HK-2 (cell line): ENCODE measurements at regions not wholly inside any gene's neighbourhood (a gene's known extent, or its start where the extent isn't known, plus 50 kb on each side); places are given as distances from the start of the nearest gene placed in this dataset.
"Not testable (repeated sequence)": the region's sequence is repeated elsewhere in the genome, so short reads cannot be mapped to it uniquely, and the experiment has no call there.

Experiments
- DNase-seq: peaks from one replicate; pipeline ENCODE4 v3.0.0-alpha.2; 2018; ENCODE audit not compliant: unreplicated experiment

- no peak for DNase-seq
These were observed 260.3 kb downstream of the ADGRD1 start for GRCh38 chr12:131213896-131214442.

- not testable (repeated sequence) for DNase-seq
These were observed 261.2 kb downstream of the ADGRD1 start for GRCh38 chr12:131214936-131215335.

GRCh38 chr12:131216587-131216986 lies 262.9 kb downstream of the ADGRD1 start:
- not testable (repeated sequence) for DNase-seq

- no peak for DNase-seq
These were observed 263.4 kb downstream of the ADGRD1 start for GRCh38 chr12:131217024-131217586.

GRCh38 chr12:131218026-131218922 lies 264.6 kb downstream of the ADGRD1 start:
- no peak for DNase-seq

GRCh38 chr12:131218923-131219669 lies 265.4 kb downstream of the ADGRD1 start:
- DNase-seq = no peak

- no peak for DNase-seq
These were observed 266.1 kb downstream of the ADGRD1 start for GRCh38 chr12:131219670-131220330.

GRCh38 chr12:131220331-131220685 lies 266.6 kb downstream of the ADGRD1 start:
- DNase-seq = no peak

- DNase-seq = no peak
These were observed 267.6 kb downstream of the ADGRD1 start for GRCh38 chr12:131221061-131221956.

GRCh38 chr12:131221957-131222328 lies 268.2 kb downstream of the ADGRD1 start:
- DNase-seq = no peak

- no peak for DNase-seq
These were observed 268.8 kb downstream of the ADGRD1 start for GRCh38 chr12:131222329-131223139.

GRCh38 chr12:131223171-131223761 lies 269.6 kb downstream of the ADGRD1 start:
- DNase-seq = no peak

GRCh38 chr12:131223791-131224225 lies 270.1 kb downstream of the ADGRD1 start:
- no peak for DNase-seq

GRCh38 chr12:131224226-131225065 lies 270.7 kb downstream of the ADGRD1 start:
- DNase-seq = not testable (repeated sequence)

GRCh38 chr12:131225066-131225380 lies 271.3 kb downstream of the ADGRD1 start:
- DNase-seq = not testable (repeated sequence)

- no peak for DNase-seq
These were observed 272.9 kb downstream of the ADGRD1 start for GRCh38 chr12:131226345-131227265.

GRCh38 chr12:131227641-131228040 lies 273.9 kb downstream of the ADGRD1 start:
- DNase-seq = not testable (repeated sequence)

- DNase-seq = not testable (repeated sequence)
These were observed 275.3 kb downstream of the ADGRD1 start for GRCh38 chr12:131229079-131229425.
